Esophagus mucosa (tissue), 1 donor: ENCODE measurements at regions not wholly inside any gene's neighbourhood (a gene's known extent, or its start where the extent isn't known, plus 50 kb on each side); places are given as distances from the start of the nearest gene placed in this dataset.
"Not testable (repeated sequence)": the region's sequence is repeated elsewhere in the genome, so short reads cannot be mapped to it uniquely, and the experiment has no call there.

Source experiments
- ATAC-seq: fragments of 200-7000 bp; cut with Tn5 transposase; one replicate; pipeline ENCODE4 v1.9.1; 2020
- donor health status: DM: yes; HTN: yes; CAD: no.

DNA sequence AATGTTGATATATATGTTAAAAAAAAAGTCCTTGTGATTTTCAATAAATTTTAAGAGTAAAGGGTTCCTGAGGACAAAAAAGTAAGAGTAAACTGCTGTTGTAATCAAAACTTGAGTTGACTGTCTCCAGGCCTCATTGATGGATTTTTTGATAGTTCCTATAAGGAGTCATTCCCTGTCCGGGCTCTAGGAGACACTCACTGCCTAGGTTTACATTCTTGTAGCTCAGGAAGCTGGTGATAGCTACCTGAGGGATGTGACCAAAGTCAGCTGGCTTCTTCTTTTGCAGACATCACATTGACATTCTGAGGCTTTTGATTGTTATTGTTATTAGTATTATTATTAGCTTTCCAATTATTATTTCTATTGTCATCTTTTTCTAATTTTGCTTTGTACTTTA, 116.5 kb upstream of the FBXL7 start:
- ATAC-seq, result no peak

DNA sequence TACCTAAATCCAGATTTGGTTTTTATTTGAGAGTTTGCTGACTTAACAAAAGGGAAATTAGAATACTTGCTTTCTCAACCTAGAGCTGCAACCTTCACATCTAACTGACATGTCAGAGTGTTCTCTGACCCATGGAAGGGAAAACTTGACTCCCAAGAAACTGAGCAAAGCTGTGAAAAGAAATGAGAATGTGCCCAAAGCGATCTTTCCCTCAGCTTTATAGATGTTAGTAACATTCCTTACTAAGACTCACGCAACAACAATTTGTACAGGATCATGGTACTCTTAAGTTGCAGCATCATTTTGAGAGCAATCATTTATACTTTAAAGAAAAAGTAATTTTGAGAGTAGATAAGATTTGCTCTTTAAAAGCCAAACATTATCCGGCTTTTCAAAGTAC, 117.0 kb upstream of the FBXL7 start:
- ATAC-seq, result no peak

DNA sequence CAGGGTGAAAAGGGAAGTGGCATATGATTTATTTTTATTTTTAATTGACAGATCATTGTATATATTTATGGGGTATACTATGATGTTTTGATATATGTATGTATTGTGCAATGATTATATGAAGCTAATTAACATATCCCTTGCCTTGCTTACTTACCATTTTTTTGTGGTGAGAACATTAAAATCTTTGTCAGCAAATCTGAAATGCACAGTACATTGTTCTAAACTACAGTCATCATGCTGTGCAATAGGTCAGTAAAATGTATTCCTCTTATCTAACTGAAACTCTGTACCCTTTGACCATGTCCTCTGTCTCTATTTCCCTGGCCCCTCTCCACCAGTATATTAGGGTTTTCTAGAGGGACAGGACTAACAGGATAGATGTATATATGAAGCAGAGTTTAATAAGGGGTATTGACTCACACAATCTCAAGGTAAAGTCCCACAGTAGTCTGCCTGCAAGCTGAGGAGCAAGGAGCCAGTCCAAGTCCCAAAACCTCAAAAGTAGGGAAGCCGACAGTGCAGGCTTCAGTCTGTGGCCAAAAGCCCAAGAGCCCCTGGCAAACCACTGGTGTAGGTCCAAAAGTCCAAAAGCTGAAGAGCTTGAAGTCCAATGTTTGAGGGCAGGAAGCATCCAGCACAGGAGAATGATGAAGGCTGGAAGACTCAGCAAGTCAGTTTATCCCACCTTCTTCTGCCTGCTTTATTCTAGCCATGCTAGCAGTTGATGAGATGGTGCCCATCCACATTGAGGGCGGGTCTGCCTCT, 122.2 kb upstream of the FBXL7 start:
- ATAC-seq, result no peak

DNA sequence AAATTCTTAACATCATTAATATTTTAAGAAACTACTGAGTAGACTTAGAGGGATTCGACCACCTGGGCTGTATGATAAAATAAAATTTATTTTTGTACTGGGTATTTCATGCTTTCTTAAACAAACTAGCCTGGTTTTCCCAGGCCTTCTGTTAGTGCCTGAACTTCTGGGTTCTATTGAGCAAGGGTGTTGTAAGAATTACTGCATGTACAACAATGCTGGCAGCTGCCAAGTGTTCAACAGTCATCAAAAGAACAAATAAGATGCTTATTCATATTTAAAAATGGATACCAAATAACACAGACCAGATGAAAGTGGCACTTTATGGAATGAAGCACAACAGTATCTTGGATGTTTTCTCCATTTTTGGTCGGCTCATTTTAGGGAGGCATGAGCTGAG, 123.2 kb upstream of the FBXL7 start:
- ATAC-seq, result no peak

DNA sequence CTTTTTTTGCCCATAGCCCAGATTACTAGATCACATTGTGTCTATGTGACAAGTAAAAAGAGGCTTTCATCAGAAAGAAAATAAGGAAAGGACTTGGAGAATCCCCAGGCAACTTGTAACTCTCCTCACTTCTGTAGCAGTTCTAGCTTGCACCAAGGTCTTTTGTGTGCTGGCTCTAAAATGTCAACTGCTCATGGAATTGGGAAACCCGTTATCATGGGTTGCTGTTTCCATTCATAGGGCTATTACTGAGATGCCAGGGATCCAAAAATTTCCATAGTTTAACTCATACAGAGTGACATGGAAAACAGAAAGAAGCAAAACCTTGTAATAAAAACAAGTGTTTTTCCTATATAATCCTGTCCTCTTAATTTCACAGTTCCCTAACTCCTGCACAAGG, 123.9 kb upstream of the FBXL7 start:
- ATAC-seq, result no peak

DNA sequence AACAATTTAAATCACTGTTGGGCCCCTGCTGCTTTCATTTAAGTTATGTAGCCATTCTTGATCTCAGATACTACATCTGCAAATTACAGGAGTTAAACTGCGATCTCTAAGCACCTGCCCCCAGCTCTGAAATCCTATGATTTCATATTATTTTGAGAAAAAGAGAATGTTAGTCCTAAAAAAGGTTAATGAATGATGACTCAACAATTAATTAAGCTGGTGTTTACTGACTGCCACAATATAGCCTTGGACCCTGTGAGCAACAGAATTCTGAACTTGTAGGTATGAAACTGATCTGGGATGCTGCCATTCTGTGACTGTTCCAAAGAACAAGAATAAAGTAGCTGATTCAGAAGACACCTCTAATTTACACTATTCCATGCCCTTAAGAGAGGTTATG, 124.4 kb upstream of the FBXL7 start:
- ATAC-seq, result no peak

DNA sequence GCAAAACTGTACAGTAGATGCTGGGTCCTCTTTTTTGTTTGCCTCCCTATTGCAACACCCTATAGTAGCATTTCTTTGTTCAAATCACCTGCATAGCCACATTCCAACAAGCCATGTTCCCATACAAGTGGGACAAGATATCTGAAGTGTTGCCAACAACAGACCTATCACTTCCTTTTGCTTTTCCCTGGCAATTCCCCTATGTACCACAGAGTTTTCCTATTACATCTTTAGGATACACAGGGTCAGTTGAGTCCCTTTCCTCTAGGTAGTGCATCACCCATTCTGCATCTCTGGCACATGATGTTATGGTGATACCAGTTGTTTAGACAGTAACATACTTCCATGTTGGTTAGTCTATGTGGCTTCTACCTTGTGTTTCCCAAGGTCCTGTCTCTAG, 125.1 kb upstream of the FBXL7 start:
- no peak for ATAC-seq

DNA sequence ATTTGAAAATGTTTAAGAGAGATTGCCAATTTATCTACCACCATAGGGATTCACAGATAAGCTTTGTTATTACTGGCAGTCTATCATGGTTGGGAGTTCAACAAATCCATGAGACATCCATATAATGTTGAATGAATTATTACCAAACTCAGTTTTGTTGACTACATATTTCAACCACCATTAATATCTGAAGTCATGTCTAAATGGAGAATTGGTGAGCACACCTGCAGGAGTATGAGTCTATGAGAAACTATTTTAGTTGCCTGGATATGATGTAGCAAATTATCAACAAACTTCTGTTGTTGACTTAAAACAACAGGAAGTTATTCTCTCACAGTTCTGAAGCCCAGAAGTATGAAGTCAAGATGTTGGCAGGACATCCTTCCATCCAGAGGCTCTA, 126.8 kb upstream of the FBXL7 start:
- ATAC-seq, result no peak

DNA sequence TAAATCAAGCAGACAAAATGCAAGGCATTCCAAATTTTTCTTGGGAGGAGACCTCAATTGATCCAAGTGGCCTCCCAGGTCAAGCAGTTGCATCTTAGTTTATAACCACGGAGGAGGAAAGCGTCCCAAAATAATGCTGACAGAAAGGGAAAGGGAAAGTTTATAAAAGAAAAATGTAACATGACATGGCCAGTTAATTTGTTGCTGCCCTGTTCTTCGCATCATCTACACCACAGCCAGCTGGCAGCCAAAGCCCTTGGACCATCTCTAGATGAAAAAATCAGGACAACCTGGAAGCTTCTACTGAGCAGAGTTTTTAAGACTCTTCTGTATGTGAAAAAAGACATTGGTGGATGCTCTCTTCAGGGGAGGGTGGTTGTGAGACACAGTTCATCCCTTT, 128.8 kb upstream of the FBXL7 start:
- no peak for ATAC-seq

DNA sequence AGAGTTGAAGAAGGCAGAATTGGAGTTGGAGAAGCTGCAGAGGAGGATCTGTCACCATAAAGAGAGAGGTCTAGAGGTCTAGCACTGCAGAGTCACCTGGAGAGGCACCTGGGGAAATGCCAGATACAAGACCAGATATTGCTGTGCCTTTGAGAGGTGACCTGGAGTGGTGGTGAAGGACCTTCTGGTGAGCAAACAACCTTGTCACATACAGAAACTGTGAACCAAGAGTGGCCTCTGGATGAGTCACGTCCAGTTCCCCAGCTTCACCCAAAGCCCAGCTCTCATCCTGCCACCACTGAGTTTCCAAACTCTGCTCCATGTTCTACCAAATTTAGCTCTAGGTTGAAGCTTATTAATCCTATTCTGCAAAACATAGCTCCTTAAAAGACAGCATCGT, 131.1 kb upstream of the FBXL7 start:
- no peak for ATAC-seq

DNA sequence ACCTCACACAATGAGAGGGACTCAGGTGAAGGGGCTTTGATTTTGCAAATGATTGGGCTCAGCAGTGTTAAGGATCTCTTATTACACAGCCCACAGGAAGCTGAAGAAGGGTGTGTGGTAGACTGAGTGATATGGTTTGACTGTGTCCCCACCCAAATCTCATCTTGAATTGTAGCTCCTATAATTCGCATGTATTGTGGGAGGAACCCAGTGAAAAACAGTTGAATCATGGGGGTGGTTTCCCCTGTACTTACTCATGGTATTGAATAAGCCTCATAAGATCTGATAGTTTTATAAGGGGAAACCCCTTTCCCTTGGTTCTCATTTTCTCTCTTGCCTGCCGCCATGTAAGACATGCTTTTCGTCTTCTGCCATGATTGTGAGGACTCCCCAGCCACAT, 132.5 kb upstream of the FBXL7 start:
- ATAC-seq, result no peak

DNA sequence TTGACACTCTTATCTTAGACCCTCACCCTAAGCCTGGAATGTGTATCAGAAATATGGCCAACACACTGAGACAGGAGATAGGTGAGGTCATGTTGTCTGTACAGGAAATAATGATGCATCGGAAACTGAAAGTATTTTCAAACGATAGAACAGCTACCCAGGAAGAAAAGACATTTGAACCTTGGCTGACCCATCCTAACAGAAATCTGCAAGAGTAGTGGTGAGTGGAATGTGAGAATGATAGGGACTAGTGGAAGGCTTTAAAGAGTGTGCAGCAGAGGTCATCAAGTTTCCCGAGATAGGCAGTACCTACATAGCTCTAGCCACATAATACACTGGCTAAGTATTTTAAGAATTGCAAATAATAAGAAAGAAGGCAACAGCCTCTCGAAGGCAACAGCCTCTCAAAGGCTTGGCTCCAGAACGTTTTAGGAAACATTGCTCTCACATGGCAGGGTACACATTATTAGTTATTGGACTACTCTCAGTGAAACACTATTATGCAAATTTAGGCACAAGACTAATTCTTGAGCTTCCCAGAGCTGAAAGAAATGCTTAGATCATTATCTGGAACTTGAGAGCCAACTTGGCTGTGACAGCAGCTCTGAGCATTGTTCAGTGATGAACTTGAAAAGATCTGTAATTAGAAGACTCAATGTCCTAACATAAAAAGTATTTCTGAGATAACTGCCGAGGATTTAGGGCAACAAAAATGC, 133.1 kb upstream of the FBXL7 start:
- ATAC-seq, result no peak

DNA sequence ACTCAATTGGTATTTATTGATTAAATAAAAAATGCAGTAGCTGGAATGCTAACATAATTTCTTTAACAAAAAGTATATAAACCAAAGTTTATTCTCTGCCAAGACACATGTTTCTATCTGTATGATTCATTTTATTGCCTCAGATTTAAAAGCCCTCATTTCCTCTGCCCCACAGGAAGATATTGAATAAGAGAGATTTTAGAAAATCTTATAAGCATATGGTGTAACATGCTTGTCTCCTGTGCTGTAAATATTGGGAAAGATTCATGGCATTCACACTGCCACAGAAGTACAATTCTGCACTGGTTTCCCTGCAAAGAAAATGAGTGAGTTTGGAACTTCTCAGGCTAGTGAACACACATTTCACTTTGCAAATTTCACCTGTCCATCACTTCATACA, 134.9 kb upstream of the FBXL7 start:
- no peak for ATAC-seq

DNA sequence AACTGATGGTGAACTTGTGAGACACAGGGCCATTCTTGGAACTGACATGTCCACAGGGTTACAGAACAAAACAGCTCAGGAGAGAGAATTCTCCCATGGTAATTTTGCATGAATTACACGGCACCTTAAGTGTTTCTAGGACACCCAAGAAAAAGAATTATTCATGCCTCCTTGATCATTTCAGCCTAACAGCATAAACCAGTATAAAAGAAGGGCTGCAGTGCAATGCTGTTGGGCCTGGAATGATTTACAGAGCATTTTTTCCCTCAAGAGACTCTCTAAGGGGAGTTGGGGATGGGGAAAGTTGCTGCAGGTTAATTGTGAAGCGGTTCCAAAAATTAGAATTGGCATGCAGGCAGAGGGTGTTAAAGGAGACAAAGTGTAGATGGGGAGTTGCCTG, 136.4 kb upstream of the FBXL7 start:
- ATAC-seq, result no peak

DNA sequence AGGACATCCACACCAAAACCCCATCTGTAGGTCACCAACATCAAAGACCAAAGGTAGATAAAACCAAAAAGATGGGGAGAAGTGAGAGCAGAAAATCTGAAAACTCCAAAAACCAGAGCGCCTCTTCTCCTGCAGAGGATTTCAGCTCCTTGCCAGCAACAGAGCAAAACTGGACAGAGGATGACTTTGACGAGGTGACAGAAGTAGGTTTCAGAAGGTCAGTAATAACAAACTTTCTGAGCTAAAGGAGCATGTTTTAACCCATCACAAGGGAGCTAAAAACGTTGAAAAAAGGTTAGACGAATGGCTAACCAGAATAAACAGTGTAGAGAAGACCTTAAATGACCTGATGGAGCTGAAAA, 142.9 kb upstream of the FBXL7 start:
- ATAC-seq, result not testable (repeated sequence)

DNA sequence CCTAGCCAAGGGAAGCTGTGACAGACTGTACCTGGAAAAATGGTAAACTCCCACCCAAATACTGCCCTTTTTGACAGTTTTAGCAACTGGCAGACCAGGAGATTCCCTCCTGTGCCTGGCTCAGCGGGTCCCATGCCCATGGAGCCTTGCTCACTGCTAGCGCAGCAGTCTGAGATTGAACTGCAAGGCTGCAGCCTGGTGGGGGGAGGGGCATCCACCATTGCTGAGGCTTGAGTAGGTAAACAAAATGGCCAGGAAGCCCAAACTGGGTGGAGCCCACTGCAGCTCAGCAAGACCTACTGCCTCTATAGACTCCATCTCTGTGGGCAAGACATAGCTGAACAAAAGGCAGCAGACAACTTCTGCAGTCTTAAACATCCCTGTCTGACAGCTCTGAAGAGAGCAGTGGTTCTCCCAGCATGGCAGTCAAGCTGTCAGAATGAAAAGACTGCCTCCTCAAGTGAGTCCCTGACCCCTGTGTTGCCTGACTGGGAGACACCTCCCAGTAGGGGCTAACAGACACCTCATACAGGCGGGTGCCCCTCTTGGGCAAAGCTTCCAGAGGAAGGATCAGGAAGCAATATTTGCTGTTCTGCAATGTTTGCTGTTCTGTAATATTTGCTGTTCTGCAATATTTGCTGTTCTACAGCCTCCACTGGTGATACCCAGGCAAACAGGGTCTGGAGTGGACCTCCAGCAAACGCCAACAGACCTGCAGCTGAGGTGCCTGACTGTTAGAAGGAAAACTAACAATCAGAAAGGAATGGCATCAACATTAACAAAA, 143.5 kb upstream of the FBXL7 start:
- ATAC-seq, result not testable (repeated sequence)

DNA sequence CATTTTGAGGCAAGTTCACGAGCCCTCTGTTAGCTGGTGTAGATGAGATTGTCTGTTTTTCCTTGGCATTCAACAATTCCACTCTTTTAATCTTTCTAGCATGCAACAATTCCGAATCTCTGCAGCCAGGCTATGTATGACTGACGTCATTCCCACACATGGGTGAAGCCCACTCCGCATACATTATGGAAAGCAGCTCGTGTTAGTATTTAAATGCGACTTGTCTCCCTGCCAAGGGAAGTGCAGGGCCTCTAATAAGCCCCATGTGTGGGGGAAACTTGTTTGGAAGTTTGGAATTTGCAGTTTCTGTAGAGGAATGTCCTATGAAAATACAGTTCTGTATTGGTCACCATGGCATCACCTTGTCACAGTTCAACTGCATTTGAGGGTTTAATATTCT, 146.0 kb upstream of the FBXL7 start:
- ATAC-seq, result no peak

DNA sequence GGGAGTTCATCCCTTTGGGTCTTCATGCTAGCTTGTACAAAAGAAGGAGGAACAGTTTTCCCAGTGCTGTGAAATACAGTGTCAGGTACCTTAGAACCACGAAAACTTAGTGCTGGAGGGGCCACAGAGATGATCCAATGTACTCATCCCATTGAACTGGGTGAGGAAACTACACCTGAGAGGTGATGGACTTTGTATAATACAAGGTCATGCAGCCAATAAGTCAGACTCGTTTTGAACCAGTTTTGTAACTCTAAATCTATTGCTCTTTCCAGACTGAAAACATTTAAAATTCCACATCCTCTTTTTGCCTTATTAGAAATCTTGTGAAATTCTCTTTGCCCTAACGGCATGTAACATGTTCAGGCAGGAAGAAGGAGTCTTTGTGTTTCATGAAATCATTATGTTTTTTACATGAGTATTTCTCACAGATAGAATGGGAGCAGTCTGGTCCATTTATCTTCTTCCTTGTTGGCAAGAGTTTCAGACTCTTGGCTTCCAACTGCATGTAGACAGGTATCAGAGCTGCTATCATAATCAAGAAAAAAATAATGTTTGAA, 146.8 kb upstream of the FBXL7 start:
- ATAC-seq, result peak; percentile 63

DNA sequence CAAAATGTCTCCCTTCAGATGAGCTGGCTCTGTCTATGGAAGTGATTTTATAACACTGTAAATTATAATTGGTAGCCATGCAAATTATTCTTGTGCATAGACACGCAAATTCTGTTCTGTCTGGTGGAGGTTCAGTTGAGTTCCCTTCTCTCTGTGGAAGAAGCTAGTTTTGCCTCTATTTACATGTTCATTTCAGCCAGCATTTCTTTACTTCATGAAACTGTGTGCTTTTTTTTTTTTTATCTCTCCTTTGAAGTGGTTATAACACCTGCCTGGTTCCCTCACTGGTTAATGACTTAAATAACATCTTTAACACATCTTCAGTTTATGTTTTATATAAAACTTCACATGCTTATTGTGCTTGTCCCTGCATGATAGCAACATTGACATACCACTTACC, 149.4 kb upstream of the FBXL7 start:
- ATAC-seq, result no peak

DNA sequence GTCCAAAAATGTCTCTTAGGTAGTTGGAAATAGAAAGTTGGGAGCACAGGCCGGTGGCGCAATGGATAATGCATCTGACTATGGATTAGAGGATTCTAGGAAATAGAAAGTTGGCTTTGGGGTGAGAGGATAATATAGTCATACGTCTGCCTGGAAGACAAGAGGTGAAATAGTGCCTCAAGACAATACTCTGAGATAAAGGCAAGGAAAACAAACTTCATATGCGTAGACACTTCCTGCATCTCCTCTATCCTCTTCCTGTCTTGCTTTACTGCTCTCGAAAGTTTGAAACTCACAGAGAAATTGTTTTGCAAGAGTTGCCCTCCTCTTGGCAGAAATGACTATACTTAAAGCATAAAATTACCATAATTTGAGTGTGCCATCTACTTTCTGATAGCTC, 153.2 kb upstream of the FBXL7 start:
- ATAC-seq, result no peak

DNA sequence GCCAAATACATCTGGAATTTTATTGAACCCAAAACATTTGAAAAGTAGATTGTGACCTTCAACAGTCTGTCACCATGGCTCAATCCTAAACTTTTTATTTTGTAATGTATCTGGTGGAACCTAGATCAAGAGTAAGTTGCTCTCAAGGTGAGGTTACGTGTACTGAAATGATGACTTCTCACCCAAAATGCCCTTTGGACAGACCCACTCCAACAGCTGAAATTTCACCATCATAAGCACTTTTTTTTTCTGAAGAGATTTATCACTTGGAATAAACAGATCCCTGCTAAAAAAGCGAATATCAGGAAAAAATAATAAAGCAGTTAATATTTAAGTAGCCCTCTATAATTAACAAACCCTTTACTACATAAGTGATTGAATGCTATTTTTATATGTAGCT, 155.0 kb upstream of the FBXL7 start:
- no peak for ATAC-seq

DNA sequence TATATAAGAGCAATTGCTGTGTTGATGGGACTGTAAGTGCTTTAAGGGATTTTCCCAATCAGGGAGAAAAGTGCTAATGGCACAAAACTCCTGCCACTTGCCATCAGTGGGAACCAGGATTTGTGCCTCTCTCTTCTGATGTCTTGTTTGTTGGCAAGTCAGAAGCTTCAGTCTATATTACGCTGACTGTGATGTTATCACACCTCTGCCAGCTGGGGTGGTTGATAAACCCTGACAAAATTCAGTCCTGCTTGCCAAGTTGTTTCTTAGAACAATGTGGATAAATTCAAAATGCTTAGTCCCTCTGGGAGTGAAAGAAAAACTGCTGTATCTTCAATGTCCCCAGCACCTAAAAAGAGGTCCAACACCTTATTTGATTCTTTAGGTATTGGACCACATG, 161.4 kb upstream of the FBXL7 start:
- no peak for ATAC-seq

DNA sequence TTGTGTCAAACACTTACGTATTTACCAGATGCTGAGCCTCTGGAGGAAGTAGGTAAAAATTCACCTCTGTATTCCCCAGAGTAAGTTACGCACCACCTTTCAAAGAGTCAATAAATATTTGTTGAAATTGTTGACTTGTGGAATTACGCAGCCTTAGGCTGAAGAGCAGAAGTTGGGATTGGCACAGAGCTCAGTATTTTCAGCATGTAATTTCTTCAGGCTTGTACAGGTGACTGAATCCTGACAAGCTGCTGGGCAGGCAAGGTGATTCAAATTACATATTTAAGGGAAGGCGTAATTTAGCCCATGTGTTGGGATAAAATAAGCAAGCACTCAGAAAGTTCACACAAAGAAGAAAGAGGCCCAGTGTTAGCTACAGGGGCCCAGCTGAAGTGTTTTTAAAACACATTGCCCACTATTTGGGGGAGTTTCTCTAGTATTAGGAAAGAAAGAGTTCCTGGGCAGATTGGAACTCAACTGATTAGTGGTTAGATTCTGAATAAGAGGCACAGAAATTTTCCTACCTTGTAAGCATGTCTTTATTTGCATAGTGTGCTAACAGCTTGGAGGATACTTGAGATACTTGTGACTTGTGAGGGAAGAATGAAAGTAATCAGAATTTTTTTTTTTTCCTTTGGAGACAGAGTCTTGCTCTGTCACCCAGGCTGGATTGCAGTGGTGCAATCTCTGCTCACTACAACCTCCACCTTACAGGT, 165.3 kb upstream of the FBXL7 start:
- no peak for ATAC-seq
